Right lobe of liver (tissue), 6 donors: ENCODE measurements at regions not wholly inside any gene's neighbourhood (a gene's known extent, or its start where the extent isn't known, plus 50 kb on each side); places are given as distances from the start of the nearest gene placed in this dataset.

Experiments used
- ATAC-seq, 4 donors: fragments of 200-7000 bp; cut with Tn5 transposase; one replicate each; pipeline ENCODE4 v1.9.1; 2020; ENCODE audit warnings: mild to moderate bottlenecking in 4 of 4, moderate library complexity in 4 of 4
- DNase-seq, 3 donors: peaks; one replicate each; pipeline ENCODE4 v3.0.0-alpha.2; 2020
- H3K27ac ChIP-seq, 3 donors: fragments of 200-600 bp; one replicate each; pipeline ENCODE4 v1.8.0; 2022
- H3K27me3 ChIP-seq, 2 donors: fragments of 200-600 bp; one replicate each; pipeline ENCODE4 v1.8.0; 2022
- H3K36me3 ChIP-seq, 4 donors: fragments of 200-600 bp; sonication (generic) in 1 of 4; one replicate each; pipeline versions ENCODE4 v1.5.1 to v1.8.0; 2017 to 2022; ENCODE audit warnings: control low read depth in 1 of 4
- H3K4me1 ChIP-seq, 4 donors: fragments of 200-600 bp; sonication (generic) in 1 of 4; one replicate each; pipeline versions ENCODE4 v1.5.1 to v1.8.0; 2017 to 2022; ENCODE audit warnings: control low read depth in 1 of 4
- H3K4me3 ChIP-seq, 3 donors: fragments of 200-600 bp; one replicate each; pipeline ENCODE4 v1.8.0; 2022
- H3K9me3 ChIP-seq, 4 donors: fragments of 200-600 bp; sonication (generic) in 1 of 4; one replicate each; pipeline versions ENCODE4 v1.5.1 to v1.8.0; 2017 to 2022; ENCODE audit warnings: control low read depth in 1 of 4
- CTCF ChIP-seq, 4 donors: fragments of 200-600 bp in 3 of 4; fragments of 450-650 bp in 1 of 4; IDR thresholded peaks; one replicate each; pipeline versions ENCODE4 v1.5.1 to v1.8.0; 2016 to 2022; ENCODE audit warnings: antibody characterized with exemption in 4 of 4, mild to moderate bottlenecking in 2 of 4
- POLR2A ChIP-seq: fragments of 450-650 bp; IDR thresholded peaks from one replicate; pipeline ENCODE4 v1.6.1; 2017; ENCODE audit warnings: antibody characterized with exemption, mild to moderate bottlenecking
- WGBS: methylation state at CpG from one replicate; pipeline ENCODE4 v1.1.6; 2018; ENCODE audit warnings: low coverage, low lambda C conversion rate; ENCODE audit not compliant: insufficient coverage; ENCODE audit errors: missing lambda C conversion rate; 5-methylcytosine and 5-hydroxymethylcytosine counted together
- intact Hi-C, 2 donors: fragments of 100-400 bp; cut with DNase I; formaldehyde crosslinking; loops; one replicate each; pipeline versions ENCODE4 v1.11.2 to v1.14.1; 2022
- donor health status: DM: no; HTN: yes; CAD: no.
- donor health status: DM: no; HTN: no; CAD: no.
- donor health status: DM: no; HTN: no; CAD: no.
- donor health status: DM: no; HTN: yes; CAD: no.
- donor health status: DM: no; HTN: yes; CAD: no.

- ATAC-seq (no peak), DNase-seq (no peak)
- Histone ChIP-seq H3K9me3 (no peaks in the 10 kb centered on the region), H3K4me1 (no peaks in the 10 kb centered on the region), H3K36me3 (no peaks in the 10 kb centered on the region), H3K4me3 (no peak overlapping the region), H3K27me3 (no peaks in the 10 kb centered on the region), H3K27ac (no peak overlapping the region)
- TF ChIP-seq CTCF (IDR thresholded peaks at IDR 0.05), result no peak
- no peak for TF ChIP-seq POLR2A
- intact Hi-C loops, result no loop called here
These were observed 57.5 kb upstream of the ZSWIM6 start for GRCh38 chr5:61274511-61274911.

- WGBS, result 55% methylated on average over 8 of the region's 8 CpGs
- intact Hi-C loops, result no loop called here
- H3K27ac ChIP-seq, result peak overlapping the region in 2 of 3 donors; percentile 24 to 25
- H3K27me3 ChIP-seq, result no peaks in the 10 kb centered on the region
- no peaks in the 10 kb centered on the region for H3K36me3 ChIP-seq
- H3K4me1 ChIP-seq, result no peaks in the 10 kb centered on the region
- TF ChIP-seq POLR2A (no peak), CTCF (IDR thresholded peaks at IDR 0.05) (no peak)
- no peaks in the 10 kb centered on the region for H3K9me3 ChIP-seq
- no peak overlapping the region for H3K4me3 ChIP-seq
- DNase-seq (peak; percentile 67 to 81 (median 68)), ATAC-seq (peak; percentile 75 to 84 (median 80))
These were observed 56.2 kb upstream of the ZSWIM6 start for GRCh38 chr5:61275841-61276240.

DNA sequence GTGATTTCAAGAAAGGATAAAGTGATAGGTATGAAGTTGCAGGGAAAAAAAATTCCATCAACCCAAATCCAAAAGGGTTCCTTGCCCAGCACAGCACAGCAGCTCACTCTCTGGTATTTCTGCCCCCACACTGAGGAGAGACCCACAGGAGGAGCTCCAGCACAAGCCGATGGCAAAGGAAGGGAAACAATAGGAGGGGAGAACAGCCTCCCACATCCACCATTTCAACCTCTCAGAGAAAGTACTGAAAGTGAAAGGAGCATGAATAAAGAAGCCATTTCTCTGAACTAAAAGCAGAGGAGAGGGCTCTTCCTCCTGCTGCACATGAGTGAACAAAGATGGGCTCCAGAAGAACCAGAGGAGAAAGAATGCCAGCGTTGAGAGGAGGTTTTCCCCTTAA is 54.9 kb upstream of the ZSWIM6 start:
- no peak for TF ChIP-seq POLR2A
- peak in 2 of 4 donors; percentile 9 to 15 for TF ChIP-seq CTCF (IDR thresholded peaks at IDR 0.05)
- DNase-seq (no peak), ATAC-seq (peak; percentile 46 to 70 (median 64))
- WGBS, result 18% methylated on average over 2 of the region's 2 CpGs
- H3K27ac ChIP-seq, result peak overlapping the region in 2 of 3 donors; percentile 15 to 37
- no peaks in the 10 kb centered on the region for H3K4me1 ChIP-seq
- H3K4me3 ChIP-seq, result no peak overlapping the region
- H3K9me3 ChIP-seq, result no peaks in the 10 kb centered on the region
- H3K27me3 ChIP-seq, result no peaks in the 10 kb centered on the region
- H3K36me3 ChIP-seq, result no peaks in the 10 kb centered on the region
- intact Hi-C loops, result no loop called here

DNA sequence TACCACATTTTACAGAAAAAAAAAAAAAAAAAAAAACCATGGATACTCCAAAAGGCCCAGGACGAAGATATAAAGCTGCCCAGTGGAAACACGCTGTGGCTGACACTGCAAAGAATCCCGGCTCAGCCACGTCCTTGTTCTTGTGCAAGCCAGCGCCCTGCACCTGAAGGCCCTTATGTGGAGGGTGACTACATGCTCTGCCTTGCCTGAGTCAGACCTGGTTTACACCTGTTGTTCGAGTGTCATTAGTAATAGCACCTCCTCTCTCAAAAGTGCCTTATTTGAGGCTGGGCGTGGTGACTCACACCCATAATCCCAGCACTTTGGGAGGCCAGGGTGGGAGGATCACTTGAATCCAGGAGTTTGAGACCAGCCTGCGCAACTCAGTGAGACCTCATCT is 54.3 kb upstream of the ZSWIM6 start:
- no peaks in the 10 kb centered on the region for H3K4me1 ChIP-seq

More for the DNA sequence above, 54.3 kb upstream of the ZSWIM6 start:
- TF ChIP-seq POLR2A (no peak), CTCF (IDR thresholded peaks at IDR 0.05) (no peak)
- Histone ChIP-seq H3K9me3 (no peaks in the 10 kb centered on the region), H3K27ac (no peak overlapping the region), H3K36me3 (no peaks in the 10 kb centered on the region), H3K4me3 (no peak overlapping the region), H3K27me3 (no peaks in the 10 kb centered on the region)
- WGBS, result 81% methylated on average over 5 of the region's 8 CpGs
- no peak for DNase-seq
- ATAC-seq, result no peak
- intact Hi-C loops, result no loop called here
